Stimulated activated CD8-positive, alpha-beta memory T cell treated with anti-CD3 and anti-CD28 coated beads, Interleukin-4, amount 100 ng/mL, for 4 hours (primary cell): ENCODE measurements at regions not wholly inside any gene's neighbourhood (a gene's known extent, or its start where the extent isn't known, plus 50 kb on each side); places are given as distances from the start of the nearest gene placed in this dataset.

Experiments used
- DNase-seq, 2 donors: peaks; one replicate each; pipeline ENCODE4 v3.0.0-alpha.2; 2020; ENCODE audit warnings: low read depth in 2 of 2, low spot score in 1 of 2

DNA sequence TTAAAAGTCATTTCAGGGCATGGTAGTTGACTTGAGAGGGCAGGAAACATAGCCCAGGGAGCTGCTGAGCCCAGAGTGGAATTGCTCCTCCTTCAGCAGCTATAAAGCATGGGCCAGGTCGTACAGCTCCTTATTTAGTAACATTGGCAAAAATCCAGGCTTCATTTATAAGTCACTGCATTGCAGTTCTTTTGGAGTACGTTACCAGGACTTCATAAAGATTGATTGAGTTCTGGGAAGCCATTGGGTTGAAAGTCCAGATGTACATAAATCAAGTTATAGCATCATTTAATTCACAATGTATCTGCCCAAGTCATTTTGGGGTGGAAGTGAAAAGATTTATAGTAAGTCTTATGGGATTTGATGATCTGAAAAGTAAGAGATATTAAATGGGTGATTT, 53.0 kb upstream of the ANKEF1 start:
- DNase-seq = no peak

DNA sequence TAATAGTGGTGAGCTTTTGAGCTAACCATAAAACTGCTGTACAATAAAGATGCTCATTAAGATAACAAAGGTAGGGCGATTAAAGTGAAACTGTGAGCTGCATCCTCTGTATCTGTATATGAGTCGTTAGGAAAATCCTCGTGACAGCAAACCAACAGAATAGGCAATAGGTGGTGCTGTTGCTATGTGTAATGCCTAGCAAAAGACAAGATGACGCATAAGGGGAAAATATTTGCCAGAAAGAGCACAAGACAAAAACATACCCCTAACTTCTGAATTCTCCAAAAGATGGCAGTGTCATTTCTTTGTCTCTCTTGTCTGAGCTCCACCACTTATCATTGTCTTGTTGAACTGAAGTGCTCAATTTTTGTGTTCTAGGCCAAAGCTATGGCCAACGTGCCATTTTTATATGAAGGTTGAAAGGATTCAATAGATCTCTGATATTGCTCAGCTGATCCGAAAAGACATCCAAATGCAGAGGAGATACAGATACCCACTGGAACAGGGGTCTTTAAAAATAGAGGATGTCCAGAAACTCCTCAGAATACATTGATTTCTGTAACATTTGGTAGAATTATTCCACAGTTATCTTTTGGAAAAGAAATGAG, 56.3 kb upstream of the ANKEF1 start:
- peak in 1 of 2 donors; percentile 7 for DNase-seq

DNA sequence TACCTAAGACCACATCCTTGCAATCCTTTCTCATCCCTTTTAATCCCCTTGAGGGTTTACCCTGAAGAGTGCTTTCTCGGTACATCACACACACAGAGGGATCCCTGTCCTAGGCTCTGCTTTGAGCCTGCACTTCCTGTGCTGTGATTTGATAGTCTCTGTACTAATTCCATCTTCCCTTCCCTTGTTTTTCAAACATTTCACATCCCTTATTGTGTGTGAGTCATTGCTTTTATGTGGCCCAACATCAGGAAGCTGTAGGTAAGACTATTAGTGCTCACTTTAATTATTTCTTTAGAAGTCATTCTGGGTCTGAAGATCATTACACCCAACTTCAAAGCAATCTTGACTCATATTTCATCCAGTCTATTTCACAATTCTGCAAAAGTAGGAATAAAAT, 57.2 kb upstream of the ANKEF1 start:
- no peak for DNase-seq

DNA sequence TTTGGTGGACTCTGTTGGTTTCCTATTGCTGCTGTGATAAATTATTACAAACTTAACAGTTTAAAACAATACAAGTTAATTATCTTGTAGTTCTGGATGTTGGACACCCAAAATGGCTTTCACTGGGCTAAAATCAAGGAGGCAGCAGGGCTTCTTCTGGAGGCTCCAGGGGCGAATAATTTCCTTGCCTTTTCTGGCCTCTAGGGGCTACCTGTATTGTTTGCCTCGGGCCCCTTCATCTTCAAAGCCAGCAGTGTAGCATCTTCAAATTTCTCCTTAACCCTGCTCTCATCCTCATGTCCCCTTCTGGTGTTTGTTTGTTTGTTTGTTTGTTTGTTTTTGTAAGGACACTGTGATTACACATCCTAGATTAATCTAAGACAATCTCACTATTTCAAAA, 60.5 kb upstream of the ANKEF1 start:
- DNase-seq = no peak

GRCh38 chr20:9971746-9972145, 63.0 kb upstream of the ANKEF1 start:
- DNase-seq = no peak

DNA sequence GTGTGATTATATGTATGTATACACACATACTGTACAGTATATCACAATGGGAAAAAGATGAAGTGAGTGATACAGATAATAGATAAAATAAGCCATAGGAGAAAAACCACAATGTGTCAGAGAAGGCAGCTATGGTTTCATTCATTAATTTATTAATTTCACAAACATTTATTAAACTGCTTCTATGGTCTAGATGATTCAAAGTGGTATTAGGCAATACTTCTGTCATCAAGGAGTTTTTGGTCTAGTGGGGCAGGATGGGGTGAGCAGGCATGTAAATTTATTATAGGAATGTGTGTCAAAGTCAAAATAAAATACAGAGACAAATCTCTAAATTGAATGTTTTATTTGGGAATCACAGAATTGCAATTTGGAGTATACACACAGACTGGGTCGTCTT, 65.2 kb upstream of the ANKEF1 start:
- no peak for DNase-seq

DNA sequence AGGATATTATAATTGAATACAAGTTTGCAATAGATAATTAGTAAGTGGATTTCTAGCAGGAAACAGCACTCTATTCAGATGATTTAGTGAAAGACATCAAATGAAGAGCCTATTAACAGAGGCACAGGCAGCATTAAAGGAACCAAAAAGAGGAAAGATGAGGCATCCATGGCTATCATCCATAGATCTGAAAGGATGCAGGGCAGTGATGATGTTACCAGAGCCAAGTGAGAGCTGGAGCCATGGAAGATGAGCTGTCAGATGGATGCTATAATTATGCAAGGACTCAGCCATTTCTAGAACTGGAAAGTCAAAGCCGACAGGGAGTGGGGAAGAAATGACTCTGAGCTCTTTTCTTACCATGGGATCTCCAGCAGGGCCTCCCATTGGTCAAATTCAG, 66.8 kb upstream of the ANKEF1 start:
- DNase-seq = no peak

DNA sequence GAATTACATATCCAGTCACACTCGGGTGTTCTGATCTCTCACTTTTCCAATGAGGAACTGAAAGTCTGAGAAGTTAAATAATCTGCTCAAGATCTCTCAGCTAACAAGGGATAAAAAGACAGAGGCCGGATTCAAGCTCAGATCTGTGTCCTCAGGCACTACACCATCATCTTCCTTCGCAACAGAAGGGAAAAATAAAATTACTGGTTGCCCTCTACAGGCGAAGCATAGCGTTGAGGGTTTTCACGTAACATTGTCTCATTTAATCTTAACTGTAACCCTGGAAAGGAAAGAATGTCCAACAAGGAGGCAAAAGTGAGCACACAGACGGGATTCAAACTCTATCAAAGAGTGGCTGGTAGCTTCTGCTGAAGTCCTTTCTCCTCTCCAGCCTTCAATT, 67.8 kb upstream of the ANKEF1 start:
- DNase-seq = no peak

DNA sequence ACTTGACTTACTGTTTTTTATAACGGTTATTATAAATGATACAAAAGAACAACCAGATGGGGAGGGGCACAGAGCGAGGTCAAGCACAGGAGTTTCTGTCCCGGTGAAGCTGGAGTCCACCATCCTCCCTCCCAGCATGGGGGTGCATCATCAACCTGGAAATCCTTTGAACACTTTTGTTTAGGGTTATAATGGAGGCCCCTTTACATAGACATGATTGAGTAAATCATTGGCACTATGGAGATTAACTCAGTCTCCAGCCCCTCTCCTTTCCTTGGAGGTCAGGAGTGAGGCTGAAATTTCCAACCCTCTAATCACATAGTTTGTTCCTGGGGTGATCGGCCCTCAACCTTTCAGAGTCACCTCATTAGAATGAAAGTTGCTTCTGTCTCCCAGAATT, 71.8 kb upstream of the ANKEF1 start:
- no peak for DNase-seq

- no peak for DNase-seq
Measured at GRCh38 chr20:9958693-9959092, 76.1 kb upstream of the ANKEF1 start.

GRCh38 chr20:9955646-9956045, 79.1 kb upstream of the ANKEF1 start:
- no peak for DNase-seq

GRCh38 chr20:9949563-9949962, 85.2 kb upstream of the ANKEF1 start:
- DNase-seq = no peak

GRCh38 chr20:9945408-9945807, 89.4 kb upstream of the ANKEF1 start:
- DNase-seq = no peak

GRCh38 chr20:9942736-9943135, 92.1 kb upstream of the ANKEF1 start:
- DNase-seq = no peak

GRCh38 chr20:9940329-9940728, 94.5 kb upstream of the ANKEF1 start:
- DNase-seq = no peak

DNA sequence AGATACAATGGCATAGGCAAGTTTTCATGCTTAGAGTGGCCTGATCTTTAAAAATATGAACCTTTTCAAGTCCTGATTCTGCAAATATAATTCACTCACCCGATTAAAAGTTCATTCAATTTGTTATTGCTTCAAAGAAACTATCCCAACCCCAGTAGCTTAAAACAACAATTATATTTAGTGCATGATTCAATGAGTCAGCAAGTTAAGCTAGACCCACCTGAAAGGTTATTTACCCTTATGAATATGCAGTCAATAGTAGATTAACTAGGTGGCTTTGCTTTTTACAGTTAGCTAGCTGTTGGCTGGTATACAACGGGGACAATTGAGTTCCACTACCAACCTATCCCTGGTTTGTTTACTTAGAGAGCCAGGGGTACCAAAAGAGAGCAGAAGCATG, 95.6 kb upstream of the ANKEF1 start:
- no peak for DNase-seq

DNA sequence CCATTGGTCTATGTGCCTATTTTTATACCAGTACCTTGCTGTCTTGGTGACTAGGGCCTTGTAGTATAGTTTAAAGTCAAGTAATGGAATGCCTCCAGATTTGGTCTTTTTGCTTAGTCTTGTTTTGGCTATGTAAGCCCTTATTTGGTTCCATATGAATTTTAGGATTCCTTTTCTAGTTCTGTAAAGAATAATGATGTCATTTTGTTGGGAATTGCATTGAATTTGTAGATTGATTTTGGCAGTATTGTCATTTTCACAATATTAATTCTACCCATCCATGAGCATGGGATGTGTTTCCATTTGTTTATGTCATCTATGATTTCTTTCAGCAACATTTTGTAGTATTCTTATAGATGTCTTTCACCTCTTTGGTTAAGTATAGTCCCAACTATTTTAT, 96.4 kb upstream of the PAK5 start:
- DNase-seq = no peak

- no peak for DNase-seq
Measured at GRCh38 chr20:9930142-9930541, 91.3 kb upstream of the PAK5 start.

- DNase-seq = no peak
Measured at GRCh38 chr20:9928955-9929354, 90.1 kb upstream of the PAK5 start.

DNA sequence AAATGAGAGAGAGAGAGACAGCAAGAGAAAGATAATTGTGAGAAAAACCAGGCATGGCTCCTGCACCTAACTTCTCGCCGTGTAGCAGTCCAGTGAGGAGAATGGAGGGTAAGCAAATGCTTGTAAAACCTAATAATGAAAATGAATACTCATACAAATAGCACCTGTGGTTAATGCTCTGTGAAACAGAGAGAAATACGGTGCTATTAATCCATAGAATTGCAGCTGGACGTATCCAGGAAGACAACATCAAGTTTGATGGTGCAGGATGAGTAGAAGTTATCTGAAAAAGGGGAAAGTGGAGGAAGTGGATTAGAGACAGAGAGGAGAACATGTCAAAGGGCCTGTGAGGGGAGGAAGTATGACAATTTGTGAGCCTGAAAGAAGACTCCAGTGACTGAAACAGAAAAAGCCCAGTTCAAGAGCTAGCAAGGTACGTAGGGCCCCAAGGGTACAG, 89.4 kb upstream of the PAK5 start:
- no peak for DNase-seq

DNA sequence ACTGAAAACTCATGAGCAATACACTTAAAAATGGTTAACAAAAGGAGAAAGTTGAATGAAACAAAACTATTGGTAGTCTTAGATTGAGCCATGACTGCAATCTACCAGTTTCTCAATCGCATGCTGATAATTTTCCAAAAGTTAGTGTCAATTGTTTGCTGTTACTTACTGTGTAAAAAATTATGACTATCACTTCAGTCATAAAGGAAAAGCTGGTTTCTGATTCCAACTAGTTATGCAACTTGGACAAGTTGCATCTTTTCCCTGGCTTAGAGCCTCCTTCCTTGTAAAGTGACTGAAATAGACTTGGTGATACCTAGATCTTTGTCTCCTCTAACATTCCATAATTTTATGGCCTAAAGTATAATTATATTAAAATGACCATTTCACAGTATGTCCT, 88.3 kb upstream of the PAK5 start:
- no peak for DNase-seq

DNA sequence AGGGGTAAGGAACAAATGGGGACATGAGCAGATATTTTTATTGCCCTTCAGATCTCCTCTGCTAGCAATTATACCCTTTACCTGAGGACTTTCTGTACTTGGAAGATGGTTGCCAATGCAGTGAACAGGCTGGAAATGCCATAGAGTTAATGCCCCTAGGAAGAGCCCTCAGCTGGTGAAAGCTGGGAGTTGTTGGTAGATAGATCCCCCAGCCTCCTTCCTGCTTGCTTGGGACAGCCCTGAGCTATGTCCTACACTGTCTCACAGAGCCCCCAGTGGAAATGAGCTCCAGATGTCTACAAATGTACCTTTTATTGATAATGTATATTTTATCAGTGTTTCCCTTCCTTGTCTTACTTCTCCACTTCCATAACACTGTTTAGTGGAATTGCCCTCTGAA, 87.6 kb upstream of the PAK5 start:
- no peak for DNase-seq

DNA sequence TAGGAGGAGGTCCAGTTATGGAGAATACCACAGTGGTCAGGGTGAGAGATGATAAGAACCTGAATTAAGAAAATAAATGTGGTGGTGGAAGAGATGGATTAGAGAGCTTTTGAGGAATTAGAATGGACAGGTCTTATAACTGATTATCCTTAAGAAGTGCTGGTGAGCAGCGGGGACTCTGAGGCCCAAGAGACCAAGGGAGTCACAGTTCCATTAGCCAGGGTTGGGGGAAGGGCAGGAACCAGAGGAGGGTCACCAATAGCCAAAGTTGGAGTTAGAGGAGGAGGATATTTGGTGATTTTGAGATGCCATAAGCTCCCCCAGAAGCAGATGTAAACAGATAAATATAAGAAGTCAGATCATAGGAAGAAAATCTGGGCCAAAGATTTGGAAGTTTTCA, 87.1 kb upstream of the PAK5 start:
- DNase-seq = no peak

GRCh38 chr20:9923648-9924047, 84.8 kb upstream of the PAK5 start:
- no peak for DNase-seq
